ENCODE measurements at regions not wholly inside any gene's neighbourhood (a gene's known extent, or its start where the extent isn't known, plus 50 kb on each side); places are given as distances from the start of the nearest gene placed in this dataset.

DNA sequence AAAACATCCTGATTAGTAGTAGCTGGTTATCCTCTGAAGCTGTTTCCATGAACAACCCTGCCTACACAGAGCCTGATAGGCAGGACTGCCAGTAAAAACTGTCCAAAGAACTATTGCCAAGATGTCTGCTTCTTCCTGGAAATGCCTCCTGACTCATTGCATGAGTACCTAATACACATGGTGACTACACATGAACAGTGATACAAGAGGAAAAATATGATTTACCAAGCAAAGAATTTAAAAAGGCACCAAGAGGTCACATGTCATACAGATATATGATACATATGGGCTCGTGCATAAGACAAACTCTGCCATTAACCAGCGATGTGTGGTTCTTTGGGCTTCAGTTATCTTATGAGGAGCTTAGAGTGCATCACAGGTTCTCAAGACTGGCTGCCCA lies 552.3 kb downstream of the SLC16A7 start (continued):
- TF ChIP-seq, protein P1, sequence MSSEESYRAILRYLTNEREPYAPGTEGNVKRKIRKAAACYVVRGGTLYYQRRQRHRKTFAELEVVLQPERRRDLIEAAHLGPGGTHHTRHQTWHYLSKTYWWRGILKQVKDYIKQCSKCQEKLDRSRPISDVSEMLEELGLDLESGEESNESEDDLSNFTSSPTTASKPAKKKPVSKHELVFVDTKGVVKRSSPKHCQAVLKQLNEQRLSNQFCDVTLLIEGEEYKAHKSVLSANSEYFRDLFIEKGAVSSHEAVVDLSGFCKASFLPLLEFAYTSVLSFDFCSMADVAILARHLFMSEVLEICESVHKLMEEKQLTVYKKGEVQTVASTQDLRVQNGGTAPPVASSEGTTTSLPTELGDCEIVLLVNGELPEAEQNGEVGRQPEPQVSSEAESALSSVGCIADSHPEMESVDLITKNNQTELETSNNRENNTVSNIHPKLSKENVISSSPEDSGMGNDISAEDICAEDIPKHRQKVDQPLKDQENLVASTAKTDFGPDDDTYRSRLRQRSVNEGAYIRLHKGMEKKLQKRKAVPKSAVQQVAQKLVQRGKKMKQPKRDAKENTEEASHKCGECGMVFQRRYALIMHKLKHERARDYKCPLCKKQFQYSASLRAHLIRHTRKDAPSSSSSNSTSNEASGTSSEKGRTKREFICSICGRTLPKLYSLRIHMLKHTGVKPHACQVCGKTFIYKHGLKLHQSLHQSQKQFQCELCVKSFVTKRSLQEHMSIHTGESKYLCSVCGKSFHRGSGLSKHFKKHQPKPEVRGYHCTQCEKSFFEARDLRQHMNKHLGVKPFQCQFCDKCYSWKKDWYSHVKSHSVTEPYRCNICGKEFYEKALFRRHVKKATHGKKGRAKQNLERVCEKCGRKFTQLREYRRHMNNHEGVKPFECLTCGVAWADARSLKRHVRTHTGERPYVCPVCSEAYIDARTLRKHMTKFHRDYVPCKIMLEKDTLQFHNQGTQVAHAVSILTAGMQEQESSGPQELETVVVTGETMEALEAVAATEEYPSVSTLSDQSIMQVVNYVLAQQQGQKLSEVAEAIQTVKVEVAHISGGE (CRISPR knock-in tag; IDR thresholded peaks at IDR 0.05) = 0 out of 6 replicates have a peak, but pooled peaks of 1 of the 3 experiments have one; percentile 24
- TF ChIP-seq ARID1B (IDR thresholded peaks at IDR 0.05) = peak; percentile 64
- TF ChIP-seq, protein P2, sequence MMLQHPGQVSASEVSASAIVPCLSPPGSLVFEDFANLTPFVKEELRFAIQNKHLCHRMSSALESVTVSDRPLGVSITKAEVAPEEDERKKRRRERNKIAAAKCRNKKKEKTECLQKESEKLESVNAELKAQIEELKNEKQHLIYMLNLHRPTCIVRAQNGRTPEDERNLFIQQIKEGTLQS (IDR thresholded peaks at IDR 0.05) = peak; percentile 45; the same call in 1 of the 2 replicates
- TF ChIP-seq, protein P2 (CRISPR knock-in tag; conservative IDR thresholded peaks at IDR 0.05) = no peak
- peak; percentile 34; the same call in 1 of the 2 replicates for TF ChIP-seq TEAD4 (IDR thresholded peaks at IDR 0.05; ENCODE audit: low read length)
- no peak for TF ChIP-seq TEAD4 (CRISPR knock-in tag; IDR thresholded peaks at IDR 0.05; ENCODE audit: borderline replicate concordance)
- TF ChIP-seq STAT5A (IDR thresholded peaks at IDR 0.05; ENCODE audit: borderline replicate concordance, low read length) = peak; percentile 40; the same call in 1 of the 2 replicates
- no peak for TF ChIP-seq ZC3H4 (CRISPR knock-in tag; IDR thresholded peaks at IDR 0.05; ENCODE audit: borderline replicate concordance)
- peak; percentile 60; the same call in 1 of the 2 replicates for TF ChIP-seq EHMT2 (IDR thresholded peaks at IDR 0.05)
- TF ChIP-seq, protein P3, sequence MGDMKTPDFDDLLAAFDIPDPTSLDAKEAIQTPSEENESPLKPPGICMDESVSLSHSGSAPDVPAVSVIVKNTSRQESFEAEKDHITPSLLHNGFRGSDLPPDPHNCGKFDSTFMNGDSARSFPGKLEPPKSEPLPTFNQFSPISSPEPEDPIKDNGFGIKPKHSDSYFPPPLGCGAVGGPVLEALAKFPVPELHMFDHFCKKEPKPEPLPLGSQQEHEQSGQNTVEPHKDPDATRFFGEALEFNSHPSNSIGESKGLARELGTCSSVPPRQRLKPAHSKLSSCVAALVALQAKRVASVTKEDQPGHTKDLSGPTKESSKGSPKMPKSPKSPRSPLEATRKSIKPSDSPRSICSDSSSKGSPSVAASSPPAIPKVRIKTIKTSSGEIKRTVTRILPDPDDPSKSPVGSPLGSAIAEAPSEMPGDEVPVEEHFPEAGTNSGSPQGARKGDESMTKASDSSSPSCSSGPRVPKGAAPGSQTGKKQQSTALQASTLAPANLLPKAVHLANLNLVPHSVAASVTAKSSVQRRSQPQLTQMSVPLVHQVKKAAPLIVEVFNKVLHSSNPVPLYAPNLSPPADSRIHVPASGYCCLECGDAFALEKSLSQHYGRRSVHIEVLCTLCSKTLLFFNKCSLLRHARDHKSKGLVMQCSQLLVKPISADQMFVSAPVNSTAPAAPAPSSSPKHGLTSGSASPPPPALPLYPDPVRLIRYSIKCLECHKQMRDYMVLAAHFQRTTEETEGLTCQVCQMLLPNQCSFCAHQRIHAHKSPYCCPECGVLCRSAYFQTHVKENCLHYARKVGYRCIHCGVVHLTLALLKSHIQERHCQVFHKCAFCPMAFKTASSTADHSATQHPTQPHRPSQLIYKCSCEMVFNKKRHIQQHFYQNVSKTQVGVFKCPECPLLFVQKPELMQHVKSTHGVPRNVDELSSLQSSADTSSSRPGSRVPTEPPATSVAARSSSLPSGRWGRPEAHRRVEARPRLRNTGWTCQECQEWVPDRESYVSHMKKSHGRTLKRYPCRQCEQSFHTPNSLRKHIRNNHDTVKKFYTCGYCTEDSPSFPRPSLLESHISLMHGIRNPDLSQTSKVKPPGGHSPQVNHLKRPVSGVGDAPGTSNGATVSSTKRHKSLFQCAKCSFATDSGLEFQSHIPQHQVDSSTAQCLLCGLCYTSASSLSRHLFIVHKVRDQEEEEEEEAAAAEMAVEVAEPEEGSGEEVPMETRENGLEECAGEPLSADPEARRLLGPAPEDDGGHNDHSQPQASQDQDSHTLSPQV (IDR thresholded peaks at IDR 0.05) = peak; percentile 73
- TF ChIP-seq POLR2G (IDR thresholded peaks at IDR 0.05; ENCODE audit: low read depth, low read length) = no peak
- peak; percentile 65; the same call in 1 of the 2 replicates for TF ChIP-seq NFRKB (IDR thresholded peaks at IDR 0.05; ENCODE audit: low read depth)

Measured in K562 (cell line).